B cell (primary cell): ENCODE measurements at regions not wholly inside any gene's neighbourhood (a gene's known extent, or its start where the extent isn't known, plus 50 kb on each side); places are given as distances from the start of the nearest gene placed in this dataset.

Experiments
- ATAC-seq: fragments of 200-7000 bp; cut with Tn5 transposase; one replicate; pipeline ENCODE4 v1.10.0; 2021; ENCODE audit warnings: low read depth, mild to moderate bottlenecking, moderate number of reproducible peaks, moderate library complexity
- CTCF ChIA-PET: fragments of 350-600 bp; sonication (Branson Sonifier 250); formaldehyde crosslinking; loops from one replicate; lab custom pipeline; 2021; ENCODE audit warnings: antibody characterized with exemption, inconsistent platforms; lab: Charles Lee
- POLR2A ChIA-PET: fragments of 350-600 bp; sonication (Branson Sonifier 250); formaldehyde crosslinking; loops from one replicate; lab custom pipeline; 2021; ENCODE audit warnings: antibody characterized with exemption; lab: Charles Lee
- DNase-seq: peaks from one replicate; pipeline ENCODE4 v3.0.0; 2013
- H2AFZ ChIP-seq: 2 replicates; pipeline ENCODE4 v1.6.1; 2012; ENCODE audit warnings: mild to moderate bottlenecking, low read depth, low read length; ENCODE audit not compliant: insufficient read depth, poor library complexity, severe bottlenecking
- H3K27ac ChIP-seq, 2 donors: 1 replicate in 1 of 2; 2 replicates in 1 of 2; pipeline ENCODE4 v1.5.1; 2012 to 2013; ENCODE audit warnings: low read length in 2 of 2, mild to moderate bottlenecking in 2 of 2, moderate library complexity in 1 of 2
- H3K27me3 ChIP-seq, 4 experiments: fragments of 200-600 bp in 1 of 4; sonication (generic) in 1 of 4; replicated peaks in 1 of 4; 1 replicate in 2 of 4; 2 replicates in 2 of 4; pipeline versions ENCODE4 v1.6.1 to v1.7.0; 2013 to 2016; ENCODE audit warnings: low read length in 3 of 4, mild to moderate bottlenecking in 2 of 4, mixed read lengths in 1 of 4, moderate library complexity in 1 of 4; ENCODE audit not compliant: insufficient read depth in 4 of 4, control insufficient read depth in 3 of 4; ENCODE audit errors: control extremely low read depth in 1 of 4
- H3K36me3 ChIP-seq, 2 experiments: replicated peaks in 1 of 2; 1 replicate in 1 of 2; 2 replicates in 1 of 2; pipeline versions ENCODE4 v1.6.1 to v1.7.1; 2013; ENCODE audit warnings: low read length in 1 of 2; ENCODE audit not compliant: insufficient read depth in 2 of 2, control insufficient read depth in 1 of 2; ENCODE audit errors: control extremely low read depth in 1 of 2, extremely low read depth in 1 of 2
- H3K4me1 ChIP-seq, 2 donors: fragments of 200-600 bp in 1 of 2; sonication (generic) in 1 of 2; 1 replicate in 1 of 2; 2 replicates in 1 of 2; pipeline versions ENCODE4 v1.5.1 to v1.6.1; 2013 to 2017; ENCODE audit warnings: low read length in 2 of 2; ENCODE audit not compliant: control insufficient read depth in 2 of 2, insufficient read depth in 2 of 2
- H3K4me2 ChIP-seq: replicated peaks from 2 replicates; pipeline ENCODE3; 2012; ENCODE audit warnings: mild to moderate bottlenecking, low read depth, low read length; ENCODE audit not compliant: poor library complexity, severe bottlenecking
- H3K4me3 ChIP-seq, 5 experiments: fragments of 200-600 bp in 1 of 5; sonication (generic) in 1 of 5; 1 replicate in 3 of 5; 2 replicates in 2 of 5; pipeline versions ENCODE4 v1.5.1 to v1.7.0; 2011 to 2016; ENCODE audit warnings: low read length in 4 of 5, mild to moderate bottlenecking in 4 of 5, low read depth in 2 of 5, control low read depth in 1 of 5, moderate library complexity in 1 of 5; ENCODE audit not compliant: insufficient read depth in 1 of 5; ENCODE audit errors: control extremely low read depth in 1 of 5, extremely low read depth in 1 of 5
- H3K79me2 ChIP-seq: fragments of 200-600 bp; sonication (generic); one replicate; pipeline ENCODE4 v1.6.0; 2016; ENCODE audit warnings: low read length; ENCODE audit not compliant: control insufficient read depth, insufficient read depth
- H3K9ac ChIP-seq: fragments of 200-600 bp; sonication (generic); 2 replicates; pipeline ENCODE4 v1.6.1; 2017; ENCODE audit warnings: mild to moderate bottlenecking, low read length, moderate library complexity
- H3K9me3 ChIP-seq, 3 donors: one replicate each; pipeline versions ENCODE4 v1.6.1 to v1.7.1; 2013; ENCODE audit warnings: low read length in 2 of 3; ENCODE audit not compliant: control insufficient read depth in 2 of 3, insufficient read depth in 1 of 3; ENCODE audit errors: control extremely low read depth in 1 of 3
- H4K20me1 ChIP-seq: 2 replicates; pipeline ENCODE4 v1.6.0; 2012; ENCODE audit warnings: mild to moderate bottlenecking, low read length; ENCODE audit not compliant: insufficient read depth, control insufficient read depth, poor library complexity, severe bottlenecking
- H3K27ac Mint-ChIP-seq: one replicate; pipeline ENCODE4 v1.8.0; 2021; ENCODE audit warnings: mixed read lengths
- H3K27me3 Mint-ChIP-seq: one replicate; pipeline ENCODE4 v1.8.0; 2021; ENCODE audit warnings: mixed read lengths
- H3K4me1 Mint-ChIP-seq: one replicate; pipeline ENCODE4 v1.8.0; 2021; ENCODE audit warnings: mixed read lengths
- H3K4me3 Mint-ChIP-seq: one replicate; pipeline ENCODE4 v1.8.0; 2021; ENCODE audit warnings: mixed read lengths
- H3K9me3 Mint-ChIP-seq: one replicate; pipeline ENCODE4 v1.8.0; 2022; ENCODE audit warnings: mixed read lengths; ENCODE audit not compliant: insufficient read depth
- CTCF ChIP-seq: fragments of 200-600 bp; IDR thresholded peaks from one replicate; pipeline ENCODE4 v1.8.0; 2022; ENCODE audit warnings: antibody characterized with exemption, mild to moderate bottlenecking
- EZH2 ChIP-seq: IDR thresholded peaks from 2 replicates; pipeline ENCODE4 v1.6.1; 2012; ENCODE audit warnings: borderline replicate concordance, low read depth, mild to moderate bottlenecking, moderate library complexity, low read length; ENCODE audit not compliant: insufficient read depth, poor library complexity, severe bottlenecking
- WGBS: methylation state at CpG from one replicate; pipeline ENCODE4 v1.1.5; 2013; ENCODE audit warnings: missing lambda C conversion rate; ENCODE audit not compliant: insufficient coverage; 5-methylcytosine and 5-hydroxymethylcytosine counted together
- intact Hi-C: fragments of 100-400 bp; cut with micrococcal nuclease; formaldehyde crosslinking; loops from one replicate; pipeline ENCODE4 v1.10.0; 2022

DNA sequence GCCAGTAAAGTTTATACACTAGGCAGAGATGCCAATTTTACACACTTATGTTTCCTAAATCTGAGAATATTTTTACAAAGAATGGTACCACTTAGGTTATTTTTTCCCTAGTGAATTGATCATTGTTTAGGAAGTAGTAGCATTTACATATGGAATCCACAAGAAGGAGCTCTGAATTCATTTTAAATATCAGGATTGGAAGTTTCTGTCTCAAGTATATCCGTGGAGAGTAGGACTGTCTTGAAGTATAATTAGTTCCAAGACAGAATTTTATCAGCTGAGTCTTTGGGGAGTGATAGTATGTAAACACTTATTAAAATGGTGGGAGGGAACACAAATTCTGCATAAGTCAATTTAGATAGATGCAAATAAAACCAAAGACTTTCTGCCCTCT, 82.3 kb upstream of the FAM98A start:
- H3K27me3 Mint-ChIP-seq, result peaks cover 8% of the 10 kb centered on the region
- no peak overlapping the region for H3K4me3 Mint-ChIP-seq
- POLR2A ChIA-PET, result no interaction called here
- Histone ChIP-seq H3K27ac (no peak overlapping the region), H3K9me3 (peaks cover 0 to 3% (median 1%) of the 10 kb centered on the region in 3 donors), H3K27me3 (peaks cover 0 to 3% (median 0%) of the 10 kb centered on the region in 4 experiments), H4K20me1 (no peaks in the 10 kb centered on the region), H3K36me3 (no peaks in the 10 kb centered on the region), H2AFZ (no peak overlapping the region), H3K4me3 (no peak overlapping the region), H3K4me1 (no peaks in the 10 kb centered on the region), H3K79me2 (no peaks in the 10 kb centered on the region), H3K4me2 (no peak overlapping the region), H3K9ac (no peak overlapping the region)
- DNase-seq (no peak), ATAC-seq (no peak)
- intact Hi-C loops, result no loop called here
- no peaks in the 10 kb centered on the region for H3K4me1 Mint-ChIP-seq
- no peak for TF ChIP-seq EZH2
- no peak for TF ChIP-seq CTCF
- 60% methylated on average over 1 of the region's 1 CpG for WGBS
- no peak overlapping the region for H3K27ac Mint-ChIP-seq
- H3K9me3 Mint-ChIP-seq, result peaks cover 5% of the 10 kb centered on the region
- CTCF ChIA-PET, result no interaction called here

DNA sequence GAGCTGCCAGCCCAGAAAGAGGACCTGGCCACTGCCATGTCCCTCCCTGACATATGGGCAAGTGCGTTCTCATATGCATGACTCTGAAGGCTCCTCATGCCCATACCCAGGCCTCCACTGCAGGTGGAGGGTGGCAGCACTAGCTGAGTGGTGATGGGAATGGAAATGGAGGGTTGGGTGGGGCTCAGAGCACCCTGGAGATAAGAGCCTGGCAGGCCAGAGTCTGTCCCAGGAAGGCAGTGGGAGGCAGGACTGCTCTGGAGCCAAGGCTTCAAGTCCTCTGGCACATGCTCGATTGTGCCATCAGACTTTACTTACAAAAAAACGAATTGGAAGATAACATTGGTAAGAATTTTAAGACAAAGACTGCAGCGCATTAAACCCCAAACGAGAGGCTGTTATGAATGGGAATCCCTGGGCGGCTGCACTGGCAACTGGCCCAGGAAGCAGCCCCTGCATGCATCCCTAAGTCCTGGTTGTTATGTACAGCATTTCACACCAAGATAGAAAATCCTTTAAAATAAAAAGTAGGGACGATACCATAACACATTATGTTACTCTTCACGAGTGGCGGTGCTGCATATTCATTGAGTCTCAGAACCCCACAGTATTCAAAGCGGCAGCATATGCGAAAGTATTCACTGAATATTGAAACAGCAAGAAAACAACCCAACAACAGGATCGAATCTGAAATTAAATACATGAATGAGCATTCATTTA, 81.7 kb upstream of the FAM98A start:
- intact Hi-C loops, result no loop called here
- no peaks in the 10 kb centered on the region for H3K4me1 Mint-ChIP-seq
- no peak for TF ChIP-seq EZH2
- H3K79me2 ChIP-seq, result no peaks in the 10 kb centered on the region
- no peaks in the 10 kb centered on the region for H4K20me1 ChIP-seq
- no peak overlapping the region for H2AFZ ChIP-seq
- no peak overlapping the region for H3K4me3 Mint-ChIP-seq
- peaks cover 4% of the 10 kb centered on the region for H3K9me3 Mint-ChIP-seq
- H3K27me3 Mint-ChIP-seq, result peaks cover 8% of the 10 kb centered on the region
- peaks cover 0 to 3% (median 1%) of the 10 kb centered on the region in 3 donors for H3K9me3 ChIP-seq
- DNase-seq, result no peak
- H3K27me3 ChIP-seq, result peaks cover 0 to 3% (median 0%) of the 10 kb centered on the region in 4 experiments
- no peak for ATAC-seq
- H3K4me2 ChIP-seq, result no peak overlapping the region
- no peak overlapping the region for H3K4me3 ChIP-seq
- H3K36me3 ChIP-seq, result no peaks in the 10 kb centered on the region
- WGBS, result 92% methylated on average over 9 of the region's 12 CpGs
- H3K27ac Mint-ChIP-seq, result no peak overlapping the region
- no peak overlapping the region for H3K27ac ChIP-seq
- CTCF ChIA-PET, result no interaction called here
- no peaks in the 10 kb centered on the region for H3K4me1 ChIP-seq
- POLR2A ChIA-PET, result no interaction called here
- no peak overlapping the region for H3K9ac ChIP-seq
